Nephron (organoid): ENCODE measurements at regions not wholly inside any gene's neighbourhood (a gene's known extent, or its start where the extent isn't known, plus 50 kb on each side); places are given as distances from the start of the nearest gene placed in this dataset.

Experiments
- H3K27ac Mint-ChIP-seq, 3 experiments: 2 replicates each; pipeline ENCODE4 v1.8.0; 2020; ENCODE audit warnings: mixed read lengths in 3 of 3, mild to moderate bottlenecking in 2 of 3, moderate library complexity in 1 of 3
- H3K27me3 Mint-ChIP-seq: 2 replicates; pipeline ENCODE4 v1.8.0; 2021; ENCODE audit warnings: low read depth, mild to moderate bottlenecking, moderate library complexity, mixed read lengths
- H3K36me3 Mint-ChIP-seq: 2 replicates; pipeline ENCODE4 v1.8.0; 2020; ENCODE audit warnings: low read depth, mixed read lengths
- H3K4me1 Mint-ChIP-seq: 2 replicates; pipeline ENCODE4 v1.8.0; 2020; ENCODE audit warnings: mixed read lengths
- H3K4me3 Mint-ChIP-seq, 3 experiments: 2 replicates each; pipeline ENCODE4 v1.8.0; 2020; ENCODE audit warnings: mild to moderate bottlenecking in 3 of 3, mixed read lengths in 3 of 3, moderate library complexity in 2 of 3
- H3K9me3 Mint-ChIP-seq: 2 replicates; pipeline ENCODE4 v1.8.0; 2020; ENCODE audit warnings: mixed read lengths
- TF ChIP-seq, protein P1 (sequence below), 3 experiments: fragments of 200-600 bp; sonication (generic); IDR thresholded peaks; one replicate each; pipeline ENCODE4 v1.5.0; 2021; ENCODE audit warnings: antibody characterized with exemption in 3 of 3; ENCODE audit not compliant: unreplicated experiment in 3 of 3

GRCh38 chr2:234146087-234146826 lies 95.8 kb downstream of the SPP2 start:
- Mint-ChIP-seq H3K36me3 (no peaks in the 10 kb centered on the region), H3K4me3 (no peak overlapping the region), H3K27ac (peak overlapping the region; percentile 81 to 96 (median 90)), H3K27me3 (peaks cover 12% of the 10 kb centered on the region), H3K4me1 (peaks cover 19% of the 10 kb centered on the region), H3K9me3 (no peaks in the 10 kb centered on the region)
- TF ChIP-seq, protein P1, sequence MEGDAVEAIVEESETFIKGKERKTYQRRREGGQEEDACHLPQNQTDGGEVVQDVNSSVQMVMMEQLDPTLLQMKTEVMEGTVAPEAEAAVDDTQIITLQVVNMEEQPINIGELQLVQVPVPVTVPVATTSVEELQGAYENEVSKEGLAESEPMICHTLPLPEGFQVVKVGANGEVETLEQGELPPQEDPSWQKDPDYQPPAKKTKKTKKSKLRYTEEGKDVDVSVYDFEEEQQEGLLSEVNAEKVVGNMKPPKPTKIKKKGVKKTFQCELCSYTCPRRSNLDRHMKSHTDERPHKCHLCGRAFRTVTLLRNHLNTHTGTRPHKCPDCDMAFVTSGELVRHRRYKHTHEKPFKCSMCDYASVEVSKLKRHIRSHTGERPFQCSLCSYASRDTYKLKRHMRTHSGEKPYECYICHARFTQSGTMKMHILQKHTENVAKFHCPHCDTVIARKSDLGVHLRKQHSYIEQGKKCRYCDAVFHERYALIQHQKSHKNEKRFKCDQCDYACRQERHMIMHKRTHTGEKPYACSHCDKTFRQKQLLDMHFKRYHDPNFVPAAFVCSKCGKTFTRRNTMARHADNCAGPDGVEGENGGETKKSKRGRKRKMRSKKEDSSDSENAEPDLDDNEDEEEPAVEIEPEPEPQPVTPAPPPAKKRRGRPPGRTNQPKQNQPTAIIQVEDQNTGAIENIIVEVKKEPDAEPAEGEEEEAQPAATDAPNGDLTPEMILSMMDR (IDR thresholded peaks at IDR 0.05; ENCODE audit: unreplicated experiment in 3 of 3), result no peak

- Mint-ChIP-seq H3K27me3 (peaks cover 12% of the 10 kb centered on the region), H3K4me3 (no peak overlapping the region), H3K27ac (peak overlapping the region; percentile 74 to 84 (median 83)), H3K36me3 (no peaks in the 10 kb centered on the region), H3K4me1 (peaks cover 19% of the 10 kb centered on the region), H3K9me3 (peaks cover 4% of the 10 kb centered on the region)
- TF ChIP-seq, protein P1 (IDR thresholded peaks at IDR 0.05; ENCODE audit: unreplicated experiment in 3 of 3), result no peak
These were observed 95.0 kb downstream of the SPP2 start for GRCh38 chr2:234145511-234145910.

GRCh38 chr2:234145057-234145456 lies 94.6 kb downstream of the SPP2 start:
- peaks cover 19% of the 10 kb centered on the region for H3K4me1 Mint-ChIP-seq
- no peaks in the 10 kb centered on the region for H3K36me3 Mint-ChIP-seq
- H3K27me3 Mint-ChIP-seq, result peaks cover 12% of the 10 kb centered on the region
- H3K4me3 Mint-ChIP-seq, result no peak overlapping the region
- peak overlapping the region; percentile 74 to 84 (median 83) for H3K27ac Mint-ChIP-seq
- TF ChIP-seq, protein P1 (IDR thresholded peaks at IDR 0.05; ENCODE audit: unreplicated experiment in 3 of 3), result no peak
- H3K9me3 Mint-ChIP-seq, result peaks cover 7% of the 10 kb centered on the region

DNA sequence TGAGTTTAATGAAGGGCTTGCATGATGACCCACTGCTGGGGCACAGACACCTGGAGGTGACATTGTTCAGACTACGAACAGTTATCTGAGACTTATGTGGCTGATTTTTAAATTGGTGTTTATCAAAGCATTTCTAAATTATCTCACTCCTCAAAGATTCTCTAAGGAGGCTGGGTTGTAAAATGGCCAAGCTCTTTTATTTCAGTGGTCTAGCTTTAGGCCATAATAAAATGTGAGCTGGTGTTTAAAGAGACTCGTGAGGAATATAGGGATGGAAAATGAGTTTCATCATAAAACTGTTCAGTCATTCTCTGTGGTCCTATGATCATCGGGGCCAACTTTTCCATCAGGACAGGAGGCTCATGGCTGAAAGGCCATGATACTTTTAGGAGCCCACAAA lies 93.4 kb downstream of the SPP2 start:
- Mint-ChIP-seq H3K9me3 (peaks cover 7% of the 10 kb centered on the region), H3K4me3 (no peak overlapping the region), H3K4me1 (peaks cover 14% of the 10 kb centered on the region), H3K27me3 (peaks cover 15% of the 10 kb centered on the region), H3K27ac (peak overlapping the region in 2 of 3 experiments; percentile 10), H3K36me3 (no peaks in the 10 kb centered on the region)
- TF ChIP-seq, protein P1 (IDR thresholded peaks at IDR 0.05; ENCODE audit: unreplicated experiment in 3 of 3), result no peak

- peaks cover 7% of the 10 kb centered on the region for H3K9me3 Mint-ChIP-seq
These were observed 92.0 kb downstream of the SPP2 start for GRCh38 chr2:234142530-234142929.

More at GRCh38 chr2:234142530-234142929, 92.0 kb downstream of the SPP2 start:
- no peak overlapping the region for H3K4me3 Mint-ChIP-seq
- TF ChIP-seq, protein P1 (IDR thresholded peaks at IDR 0.05; ENCODE audit: unreplicated experiment in 3 of 3), result no peak
- H3K36me3 Mint-ChIP-seq, result no peaks in the 10 kb centered on the region
- peak overlapping the region in 2 of 3 experiments; percentile 10 for H3K27ac Mint-ChIP-seq
- H3K27me3 Mint-ChIP-seq, result peaks cover 15% of the 10 kb centered on the region
- peaks cover 14% of the 10 kb centered on the region for H3K4me1 Mint-ChIP-seq
